ENCODE measurements at regions not wholly inside any gene's neighbourhood (a gene's known extent, or its start where the extent isn't known, plus 50 kb on each side); places are given as distances from the start of the nearest gene placed in this dataset.

DNA sequence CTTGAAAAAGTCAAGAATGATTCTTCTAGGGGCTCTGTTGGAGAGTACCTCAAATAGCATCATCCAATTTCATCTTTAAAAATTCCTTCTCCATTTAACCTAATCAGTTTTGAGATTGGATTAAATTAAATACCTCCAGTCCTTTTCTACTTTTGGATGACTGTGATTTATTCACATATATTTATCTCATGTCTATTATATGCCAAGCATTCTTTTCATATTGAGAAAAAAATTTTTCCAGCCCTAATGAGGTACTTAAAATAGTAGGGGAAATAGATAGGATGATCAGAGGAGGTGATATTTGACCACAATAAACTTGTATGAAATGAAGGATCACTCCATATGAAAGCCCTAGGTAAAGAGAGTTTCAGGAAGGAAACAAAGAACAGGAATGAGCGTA, 250.1 kb downstream of the MAT2B start:
- TF ChIP-seq, protein P1, sequence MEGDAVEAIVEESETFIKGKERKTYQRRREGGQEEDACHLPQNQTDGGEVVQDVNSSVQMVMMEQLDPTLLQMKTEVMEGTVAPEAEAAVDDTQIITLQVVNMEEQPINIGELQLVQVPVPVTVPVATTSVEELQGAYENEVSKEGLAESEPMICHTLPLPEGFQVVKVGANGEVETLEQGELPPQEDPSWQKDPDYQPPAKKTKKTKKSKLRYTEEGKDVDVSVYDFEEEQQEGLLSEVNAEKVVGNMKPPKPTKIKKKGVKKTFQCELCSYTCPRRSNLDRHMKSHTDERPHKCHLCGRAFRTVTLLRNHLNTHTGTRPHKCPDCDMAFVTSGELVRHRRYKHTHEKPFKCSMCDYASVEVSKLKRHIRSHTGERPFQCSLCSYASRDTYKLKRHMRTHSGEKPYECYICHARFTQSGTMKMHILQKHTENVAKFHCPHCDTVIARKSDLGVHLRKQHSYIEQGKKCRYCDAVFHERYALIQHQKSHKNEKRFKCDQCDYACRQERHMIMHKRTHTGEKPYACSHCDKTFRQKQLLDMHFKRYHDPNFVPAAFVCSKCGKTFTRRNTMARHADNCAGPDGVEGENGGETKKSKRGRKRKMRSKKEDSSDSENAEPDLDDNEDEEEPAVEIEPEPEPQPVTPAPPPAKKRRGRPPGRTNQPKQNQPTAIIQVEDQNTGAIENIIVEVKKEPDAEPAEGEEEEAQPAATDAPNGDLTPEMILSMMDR (IDR thresholded peaks at IDR 0.05), result no peak
- TF ChIP-seq POLR2A (IDR thresholded peaks at IDR 0.05), result no peak
